Neural progenitor cell (in vitro differentiated cells): ENCODE measurements at regions not wholly inside any gene's neighbourhood (a gene's known extent, or its start where the extent isn't known, plus 50 kb on each side); places are given as distances from the start of the nearest gene placed in this dataset.

Source experiments
- DNase-seq: peaks from one replicate; pipeline ENCODE4 v3.0.0-alpha.2; 2016; ENCODE audit warnings: low spot score
- H2AFZ ChIP-seq: fragments of 200-600 bp; sonication (generic); replicated peaks from 2 replicates; pipeline ENCODE4 v1.6.1; 2016; ENCODE audit warnings: antibody characterized with exemption
- H3F3A ChIP-seq: fragments of 200-600 bp; sonication (generic); 2 replicates; pipeline ENCODE4 v1.6.1; 2016; ENCODE audit warnings: antibody characterized with exemption, low read depth
- H3K27ac ChIP-seq: fragments of 200-600 bp; sonication (generic); 2 replicates; pipeline ENCODE4 v1.5.1; 2016; ENCODE audit warnings: mild to moderate bottlenecking
- H3K27me3 ChIP-seq: fragments of 200-600 bp; sonication (generic); 2 replicates; pipeline ENCODE4 v1.6.1; 2016; ENCODE audit warnings: mild to moderate bottlenecking, moderate library complexity
- H3K36me3 ChIP-seq: fragments of 200-600 bp; sonication (generic); 2 replicates; pipeline ENCODE4 v1.5.1; 2016
- H3K4me1 ChIP-seq: fragments of 200-600 bp; sonication (generic); 2 replicates; pipeline ENCODE4 v1.6.1; 2016; ENCODE audit warnings: mixed run types
- H3K4me2 ChIP-seq: fragments of 200-600 bp; sonication (generic); 2 replicates; pipeline ENCODE4 v1.6.1; 2016
- H3K4me3 ChIP-seq: fragments of 200-600 bp; sonication (generic); 2 replicates; pipeline ENCODE4 v1.5.1; 2016
- H3K79me2 ChIP-seq: fragments of 200-600 bp; sonication (generic); 2 replicates; pipeline ENCODE4 v1.6.1; 2016; ENCODE audit warnings: low read depth
- H3K9ac ChIP-seq: fragments of 200-600 bp; sonication (generic); 2 replicates; pipeline ENCODE4 v1.6.1; 2016
- H3K9me3 ChIP-seq: fragments of 200-600 bp; sonication (generic); 2 replicates; pipeline ENCODE4 v1.5.1; 2016; ENCODE audit warnings: low read depth
- H4K20me1 ChIP-seq: fragments of 200-600 bp; sonication (generic); 2 replicates; pipeline ENCODE4 v1.6.1; 2016; ENCODE audit warnings: low read depth
- H3K27ac Mint-ChIP-seq: 3 replicates; pipeline ENCODE4 v1.8.0; 2021; ENCODE audit warnings: mixed read lengths
- H3K27me3 Mint-ChIP-seq: 2 replicates; pipeline ENCODE4 v1.8.0; 2022; ENCODE audit warnings: low read depth, mild to moderate bottlenecking, inconsistent platforms, moderate library complexity, mixed read lengths; ENCODE audit not compliant: insufficient read depth
- H3K36me3 Mint-ChIP-seq: 3 replicates; pipeline ENCODE4 v1.8.0; 2021; ENCODE audit warnings: mixed read lengths
- H3K4me1 Mint-ChIP-seq: 3 replicates; pipeline ENCODE4 v1.8.0; 2021; ENCODE audit warnings: mixed read lengths
- H3K4me3 Mint-ChIP-seq: 3 replicates; pipeline ENCODE4 v1.8.0; 2021; ENCODE audit warnings: mild to moderate bottlenecking, moderate library complexity, mixed read lengths
- H3K9me3 Mint-ChIP-seq: 3 replicates; pipeline ENCODE4 v1.8.0; 2020; ENCODE audit warnings: mixed read lengths
- EZH2 ChIP-seq: fragments of 200-600 bp; sonication (generic); IDR thresholded peaks from 2 replicates; pipeline ENCODE4 v1.6.1; 2017; ENCODE audit warnings: antibody characterized with exemption, mild to moderate bottlenecking, moderate library complexity
- EZH2phosphoT487 ChIP-seq: fragments of 200-600 bp; sonication (generic); IDR thresholded peaks from 2 replicates; pipeline ENCODE4 v1.6.1; 2017; ENCODE audit warnings: antibody characterized with exemption
- TF ChIP-seq, protein P1 (sequence below): fragments of 200-600 bp; sonication (generic); IDR thresholded peaks from 2 replicates; pipeline ENCODE4 v1.5.1; 2017; ENCODE audit warnings: antibody characterized with exemption, mild to moderate bottlenecking

DNA sequence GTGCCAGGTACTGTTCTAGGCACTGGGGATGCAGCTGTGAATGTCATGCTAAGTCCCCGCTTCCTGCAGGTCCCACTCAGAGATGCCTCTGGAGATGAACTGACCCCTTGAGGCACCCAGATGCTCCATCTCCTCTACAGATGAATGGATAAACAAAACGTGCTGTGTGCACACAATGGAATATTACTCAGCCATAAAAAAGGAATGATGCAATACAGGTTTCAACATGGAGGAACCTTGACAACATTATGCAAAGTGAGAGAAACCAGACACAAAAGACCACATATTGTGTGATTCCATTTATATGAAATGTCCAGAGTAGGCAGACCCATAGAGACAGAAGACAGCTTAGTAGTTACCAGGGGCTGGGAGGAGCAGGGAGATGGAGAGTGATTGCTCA lies 320.1 kb upstream of the DIO3 start:
- Histone ChIP-seq H3K4me1 (no peaks in the 10 kb centered on the region), H3K27me3 (no peaks in the 10 kb centered on the region), H3F3A (no peaks in the 10 kb centered on the region), H3K79me2 (no peaks in the 10 kb centered on the region), H2AFZ (no peak overlapping the region), H3K27ac (no peak overlapping the region), H3K9me3 (no peaks in the 10 kb centered on the region), H3K36me3 (no peaks in the 10 kb centered on the region), H4K20me1 (no peaks in the 10 kb centered on the region), H3K9ac (no peak overlapping the region), H3K4me2 (no peak overlapping the region), H3K4me3 (no peak overlapping the region)
- DNase-seq: no peak
- no peak overlapping the region for H3K4me3 Mint-ChIP-seq
- no peak overlapping the region for H3K27ac Mint-ChIP-seq
- peaks cover 7% of the 10 kb centered on the region for H3K4me1 Mint-ChIP-seq
- peaks cover 4% of the 10 kb centered on the region for H3K27me3 Mint-ChIP-seq
- no peaks in the 10 kb centered on the region for H3K36me3 Mint-ChIP-seq
- TF ChIP-seq EZH2 (no peak), EZH2phosphoT487 (no peak)
- TF ChIP-seq, protein P1, sequence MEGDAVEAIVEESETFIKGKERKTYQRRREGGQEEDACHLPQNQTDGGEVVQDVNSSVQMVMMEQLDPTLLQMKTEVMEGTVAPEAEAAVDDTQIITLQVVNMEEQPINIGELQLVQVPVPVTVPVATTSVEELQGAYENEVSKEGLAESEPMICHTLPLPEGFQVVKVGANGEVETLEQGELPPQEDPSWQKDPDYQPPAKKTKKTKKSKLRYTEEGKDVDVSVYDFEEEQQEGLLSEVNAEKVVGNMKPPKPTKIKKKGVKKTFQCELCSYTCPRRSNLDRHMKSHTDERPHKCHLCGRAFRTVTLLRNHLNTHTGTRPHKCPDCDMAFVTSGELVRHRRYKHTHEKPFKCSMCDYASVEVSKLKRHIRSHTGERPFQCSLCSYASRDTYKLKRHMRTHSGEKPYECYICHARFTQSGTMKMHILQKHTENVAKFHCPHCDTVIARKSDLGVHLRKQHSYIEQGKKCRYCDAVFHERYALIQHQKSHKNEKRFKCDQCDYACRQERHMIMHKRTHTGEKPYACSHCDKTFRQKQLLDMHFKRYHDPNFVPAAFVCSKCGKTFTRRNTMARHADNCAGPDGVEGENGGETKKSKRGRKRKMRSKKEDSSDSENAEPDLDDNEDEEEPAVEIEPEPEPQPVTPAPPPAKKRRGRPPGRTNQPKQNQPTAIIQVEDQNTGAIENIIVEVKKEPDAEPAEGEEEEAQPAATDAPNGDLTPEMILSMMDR: no peak
- H3K9me3 Mint-ChIP-seq: peaks cover 3% of the 10 kb centered on the region

DNA sequence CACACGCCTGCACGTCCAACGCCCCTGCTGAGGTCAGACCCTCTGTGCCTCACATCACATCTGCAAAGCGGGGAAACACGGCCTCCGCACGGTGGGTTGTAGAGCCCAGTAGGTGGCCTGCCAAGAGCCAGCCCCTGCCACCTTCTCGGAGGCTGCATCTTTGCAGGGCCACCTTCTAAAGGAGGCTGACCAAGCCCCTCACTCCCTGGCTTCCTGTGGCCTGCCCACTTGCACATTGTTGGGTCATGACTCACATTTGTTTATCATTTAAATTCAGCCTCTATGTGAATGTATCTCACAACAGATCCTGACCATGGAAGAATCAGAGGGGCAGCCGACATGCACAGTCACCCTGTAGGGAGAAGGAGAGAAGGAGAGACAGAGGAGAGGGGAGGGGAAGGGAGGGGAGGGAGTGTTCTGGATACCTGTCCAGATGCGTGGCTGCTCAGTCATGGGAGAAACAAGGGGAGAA lies 319.5 kb upstream of the DIO3 start:
- H3K9me3 ChIP-seq: no peaks in the 10 kb centered on the region
- no peak overlapping the region for H2AFZ ChIP-seq
- H3K27ac Mint-ChIP-seq: no peak overlapping the region
- H3K36me3 Mint-ChIP-seq: no peaks in the 10 kb centered on the region
- no peak for DNase-seq
- no peak overlapping the region for H3K9ac ChIP-seq
- H3F3A ChIP-seq: no peaks in the 10 kb centered on the region
- H3K4me1 ChIP-seq: no peaks in the 10 kb centered on the region
- TF ChIP-seq EZH2phosphoT487 (no peak), EZH2 (no peak)
- TF ChIP-seq, protein P1: no peak
- H3K4me3 ChIP-seq: no peak overlapping the region
- no peak overlapping the region for H3K4me3 Mint-ChIP-seq
- H3K36me3 ChIP-seq: no peaks in the 10 kb centered on the region
- H3K27me3 Mint-ChIP-seq: peaks cover 4% of the 10 kb centered on the region
- H3K79me2 ChIP-seq: no peaks in the 10 kb centered on the region
- no peaks in the 10 kb centered on the region for H4K20me1 ChIP-seq
- no peak overlapping the region for H3K4me2 ChIP-seq
- peaks cover 3% of the 10 kb centered on the region for H3K9me3 Mint-ChIP-seq
- peaks cover 5% of the 10 kb centered on the region for H3K4me1 Mint-ChIP-seq
- H3K27me3 ChIP-seq: no peaks in the 10 kb centered on the region
- no peak overlapping the region for H3K27ac ChIP-seq

DNA sequence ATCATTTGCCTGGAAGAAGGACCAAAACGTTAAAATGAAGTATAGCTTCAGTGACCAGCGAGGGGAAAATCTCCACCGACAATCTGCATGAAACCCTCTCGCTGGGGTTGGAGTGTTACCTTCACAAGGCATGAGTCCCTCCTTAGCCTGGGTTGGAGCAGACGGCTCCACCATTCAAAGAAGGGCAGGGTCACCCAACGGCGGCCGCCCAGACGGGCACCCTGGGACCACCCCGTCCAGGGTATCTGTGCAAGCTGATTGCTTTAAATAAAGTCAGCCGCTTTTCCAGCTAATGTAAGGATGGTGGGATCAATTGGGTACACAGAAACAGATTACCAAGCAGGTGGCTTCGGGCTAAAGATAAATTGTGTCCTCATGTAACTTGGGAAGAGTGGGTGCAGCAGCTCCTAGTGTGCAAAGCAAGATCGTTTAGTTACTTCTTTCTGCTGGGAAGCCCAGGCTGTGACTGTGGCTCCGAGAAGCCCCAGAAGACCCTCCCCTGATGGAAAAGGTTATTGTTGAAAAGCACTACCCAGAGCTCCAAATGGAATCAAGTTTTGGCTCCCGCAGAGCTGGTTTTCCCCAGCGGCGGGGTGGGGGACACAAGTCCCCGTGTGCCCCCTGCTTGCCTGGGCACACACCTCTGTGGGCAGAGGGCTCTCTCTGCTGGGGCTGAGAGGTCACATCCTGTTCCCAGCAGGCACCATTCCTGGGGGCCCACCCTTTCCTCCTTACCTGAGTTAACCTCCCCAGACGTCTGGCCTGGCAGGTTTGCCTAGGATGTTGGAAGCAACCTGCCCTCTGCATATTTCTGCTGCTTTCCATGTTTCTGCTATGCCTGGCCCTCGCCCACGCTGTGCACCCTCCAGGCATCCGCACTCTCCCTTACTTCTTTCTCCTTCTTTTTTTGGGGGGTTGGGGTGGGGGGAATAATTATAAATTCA lies 318.6 kb upstream of the DIO3 start:
- Mint-ChIP-seq H3K27me3 (peaks cover 2% of the 10 kb centered on the region), H3K27ac (no peak overlapping the region), H3K4me1 (peaks cover 5% of the 10 kb centered on the region), H3K36me3 (no peaks in the 10 kb centered on the region), H3K9me3 (peaks cover 4% of the 10 kb centered on the region), H3K4me3 (no peak overlapping the region)
- TF ChIP-seq EZH2phosphoT487 (no peak), EZH2 (no peak)
- TF ChIP-seq, protein P1: no peak
- no peak overlapping the region for H3K27ac ChIP-seq
- H3K36me3 ChIP-seq: no peaks in the 10 kb centered on the region
- no peaks in the 10 kb centered on the region for H3K9me3 ChIP-seq
- no peaks in the 10 kb centered on the region for H3K79me2 ChIP-seq
- H3K4me1 ChIP-seq: no peaks in the 10 kb centered on the region
- no peaks in the 10 kb centered on the region for H4K20me1 ChIP-seq
- H3K9ac ChIP-seq: no peak overlapping the region
- H3K4me2 ChIP-seq: no peak overlapping the region
- DNase-seq: no peak
- H3K27me3 ChIP-seq: no peaks in the 10 kb centered on the region
- H2AFZ ChIP-seq: no peak overlapping the region
- H3F3A ChIP-seq: no peaks in the 10 kb centered on the region
- H3K4me3 ChIP-seq: no peak overlapping the region
